HG03097 (cell line): ENCODE measurements at regions not wholly inside any gene's neighbourhood (a gene's known extent, or its start where the extent isn't known, plus 50 kb on each side); places are given as distances from the start of the nearest gene placed in this dataset.

Source experiments
- ATAC-seq: cut with Tn5 transposase; IDR thresholded peaks from one replicate; pipeline ENCODE4 v1.9.1; 2021; ENCODE audit not compliant: unreplicated experiment, low FRiP score

DNA sequence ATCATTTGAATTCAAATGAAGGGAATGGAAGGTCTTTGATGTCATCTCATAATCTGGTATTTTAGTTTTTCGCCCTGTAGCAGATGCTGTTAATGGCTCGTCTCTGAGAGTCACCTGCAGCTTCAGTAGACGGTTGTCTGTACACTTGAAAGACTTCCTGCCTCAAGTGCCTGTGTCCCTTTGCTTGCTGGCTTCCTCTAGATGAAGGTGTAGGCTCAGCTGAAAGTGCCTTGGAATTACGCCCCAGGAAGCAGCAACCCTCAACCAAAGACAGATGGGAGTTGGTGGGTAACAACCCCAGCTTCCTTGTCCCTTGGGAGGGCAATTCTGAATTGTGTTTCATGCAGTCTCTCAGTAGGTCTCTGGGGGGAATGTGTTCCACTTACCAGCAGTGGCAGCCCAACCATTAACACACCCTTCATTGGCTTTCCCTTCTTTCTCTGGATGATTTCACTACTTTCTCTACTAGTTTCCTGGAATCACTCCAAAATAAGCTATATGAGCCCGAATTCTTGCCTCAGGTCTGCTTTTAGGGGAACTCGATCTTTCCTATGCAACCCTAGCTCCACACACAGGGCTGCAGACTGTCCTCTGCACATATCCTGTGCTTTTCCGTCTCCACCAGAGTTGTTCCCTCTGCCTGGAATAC, 395.6 kb downstream of the DMAC1 start:
- no peak for ATAC-seq

DNA sequence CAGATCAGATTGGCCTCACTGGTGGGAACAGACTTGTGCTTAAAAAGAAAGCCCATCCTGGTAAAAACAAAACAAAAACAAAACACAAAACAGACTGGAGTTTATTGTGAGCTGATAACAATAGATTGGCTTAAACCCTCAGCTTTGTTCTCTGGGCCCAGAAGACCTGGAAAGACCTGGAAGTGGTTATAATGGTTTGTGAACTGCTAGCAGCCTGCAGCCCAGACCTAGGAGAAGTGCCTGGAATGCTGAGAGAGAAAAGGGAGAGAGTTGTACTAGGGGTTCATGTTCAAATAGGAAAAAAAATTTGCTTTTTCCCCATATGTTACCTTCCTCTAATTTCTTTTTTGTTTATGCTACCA, 396.6 kb downstream of the DMAC1 start:
- ATAC-seq = no peak

DNA sequence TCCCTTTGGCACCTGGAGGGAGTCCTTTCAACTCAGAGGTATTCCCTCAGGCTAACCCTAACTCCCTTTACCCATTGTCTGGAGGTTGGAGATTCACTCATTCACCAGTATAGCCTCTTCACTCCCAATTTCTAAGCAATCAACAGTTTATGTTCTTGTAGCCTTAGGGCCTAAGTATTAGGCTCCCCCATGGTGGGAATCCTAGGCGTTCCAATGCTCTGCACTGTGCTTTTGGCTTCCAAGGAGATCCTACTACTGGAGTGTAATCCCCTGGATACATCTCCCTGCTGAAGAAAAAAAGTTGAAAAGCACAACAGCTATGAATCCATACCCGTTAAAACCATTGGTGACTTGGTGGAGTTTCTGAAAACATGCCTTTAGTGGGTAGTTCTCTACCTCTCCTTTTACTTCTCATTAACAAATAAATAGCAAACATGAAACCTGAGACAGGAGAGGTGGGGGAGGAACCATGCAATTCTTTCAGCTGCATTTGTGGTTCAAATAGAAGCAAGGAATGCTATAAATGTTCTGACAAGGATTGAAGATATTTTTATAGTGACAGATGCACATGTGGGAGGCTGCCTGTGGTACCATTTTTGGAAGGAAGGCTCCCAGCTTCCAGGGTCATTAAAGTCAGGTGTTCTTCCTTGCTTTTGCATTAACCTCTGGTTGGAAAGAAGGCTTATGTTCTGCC, 397.1 kb downstream of the DMAC1 start:
- ATAC-seq = no peak

DNA sequence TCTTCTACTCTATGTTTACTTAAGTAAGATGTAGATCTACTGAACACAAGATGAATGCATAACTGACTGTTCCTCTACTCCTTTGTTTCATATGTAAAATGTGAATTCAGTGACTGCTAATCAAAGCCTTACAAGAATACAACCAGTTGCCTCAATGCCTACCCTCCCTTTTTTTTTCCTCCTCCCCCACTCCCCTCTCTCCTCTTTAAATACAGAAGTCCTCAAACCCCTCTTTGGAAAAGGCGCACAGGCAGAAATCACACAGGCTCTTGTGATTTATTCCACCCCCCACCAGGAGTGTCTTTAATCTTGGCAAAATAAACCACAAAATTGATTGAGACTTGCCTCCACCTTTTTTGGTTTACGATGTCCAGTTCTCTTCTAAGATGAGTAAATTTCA, 398.5 kb downstream of the DMAC1 start:
- ATAC-seq = no peak

DNA sequence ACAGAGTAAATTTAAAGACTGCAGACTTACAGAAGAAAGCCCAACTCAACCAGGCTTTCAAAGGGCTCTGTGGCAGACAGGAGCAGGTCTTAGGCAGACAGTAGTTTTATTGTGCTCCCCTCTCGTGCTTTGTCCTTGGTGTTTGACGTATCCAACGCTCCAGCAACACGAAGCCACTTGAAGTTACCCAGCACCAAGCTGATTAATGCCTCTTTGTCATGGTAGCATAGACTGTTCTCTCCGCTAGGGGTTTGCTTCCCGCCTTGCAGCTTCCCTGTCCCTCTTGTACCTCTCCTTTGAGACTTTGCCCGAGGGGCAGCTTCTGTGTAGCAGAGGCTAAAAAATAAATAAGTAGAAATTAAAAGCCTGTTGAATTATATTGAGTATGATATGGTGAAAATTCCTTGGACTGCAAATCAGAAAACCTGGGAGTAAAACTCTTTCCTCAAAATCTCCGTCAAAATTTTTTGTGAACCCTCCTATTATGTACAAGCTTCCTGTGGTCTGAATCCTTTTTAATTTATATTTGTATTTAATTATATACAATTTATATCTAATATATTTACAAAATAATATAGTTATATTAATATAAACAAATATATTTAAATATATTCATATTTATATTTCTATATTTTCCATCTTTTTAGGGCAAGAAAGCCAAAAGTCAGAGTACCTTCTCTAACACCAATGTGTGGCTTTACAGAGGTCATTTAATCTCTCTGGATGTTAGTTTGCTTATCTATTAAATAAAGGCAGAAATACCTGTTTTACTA, 405.4 kb downstream of the DMAC1 start:
- no peak for ATAC-seq

GRCh38 chr9:7392148-7392547, 407.4 kb downstream of the DMAC1 start:
- ATAC-seq = no peak

DNA sequence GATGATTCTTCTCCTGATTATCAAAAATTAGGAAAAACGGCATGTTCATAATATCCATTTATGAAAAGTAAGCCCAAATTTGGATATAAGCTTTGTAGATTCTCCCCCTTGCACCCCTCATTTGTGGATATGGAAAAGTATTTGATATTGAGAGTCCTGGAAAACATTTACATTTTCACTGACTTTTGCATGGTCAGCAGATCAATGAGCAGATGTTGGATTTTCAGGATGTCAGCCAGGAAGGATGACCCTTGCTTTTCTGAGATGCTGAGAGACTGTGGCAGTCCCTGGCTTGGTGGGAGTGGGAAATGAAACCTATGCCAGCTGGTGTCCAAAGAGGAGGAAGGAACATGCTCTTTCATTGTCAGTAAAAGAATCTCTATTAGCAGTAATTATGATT, 410.8 kb downstream of the DMAC1 start:
- ATAC-seq = no peak

DNA sequence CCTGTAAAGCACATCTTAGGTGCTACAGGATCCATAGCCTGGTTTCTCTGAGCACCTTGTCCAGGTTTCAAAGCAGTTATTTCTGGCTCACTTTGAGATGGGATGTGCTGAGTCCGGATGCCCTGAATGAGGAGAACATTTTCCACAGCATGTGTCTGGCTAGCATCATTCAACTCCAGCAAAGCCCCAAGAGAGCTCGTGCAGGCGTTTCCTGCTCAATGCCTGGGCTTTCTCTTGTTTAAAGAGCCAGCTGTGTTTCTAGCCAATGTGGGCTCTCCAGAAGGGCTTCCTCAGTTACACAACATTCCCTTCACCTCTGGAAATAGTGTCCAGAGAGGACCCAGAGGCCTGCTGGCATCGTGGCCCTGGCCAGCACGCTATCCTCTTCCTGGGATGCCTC, 411.7 kb downstream of the DMAC1 start:
- ATAC-seq = no peak

GRCh38 chr9:7382304-7382703, 417.3 kb downstream of the DMAC1 start:
- ATAC-seq = no peak

DNA sequence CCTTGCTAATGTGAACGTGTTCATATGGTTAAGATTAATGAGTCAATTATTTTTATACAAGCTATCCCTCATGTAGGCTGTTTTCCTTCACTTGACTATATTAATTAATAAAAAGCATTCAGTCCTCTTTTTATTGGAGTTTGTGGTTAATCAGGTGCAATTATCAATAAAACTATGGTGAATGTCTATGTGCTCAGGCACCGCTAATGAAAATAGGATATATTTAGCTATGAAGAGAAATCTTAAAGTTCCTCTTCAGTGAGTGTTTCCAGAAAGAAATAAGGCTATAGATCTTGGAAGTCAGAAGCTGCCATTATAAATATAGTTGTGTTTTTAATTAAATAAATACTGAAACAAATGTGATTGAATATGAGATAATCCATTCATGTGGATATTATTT, 422.1 kb downstream of the DMAC1 start:
- ATAC-seq = no peak

DNA sequence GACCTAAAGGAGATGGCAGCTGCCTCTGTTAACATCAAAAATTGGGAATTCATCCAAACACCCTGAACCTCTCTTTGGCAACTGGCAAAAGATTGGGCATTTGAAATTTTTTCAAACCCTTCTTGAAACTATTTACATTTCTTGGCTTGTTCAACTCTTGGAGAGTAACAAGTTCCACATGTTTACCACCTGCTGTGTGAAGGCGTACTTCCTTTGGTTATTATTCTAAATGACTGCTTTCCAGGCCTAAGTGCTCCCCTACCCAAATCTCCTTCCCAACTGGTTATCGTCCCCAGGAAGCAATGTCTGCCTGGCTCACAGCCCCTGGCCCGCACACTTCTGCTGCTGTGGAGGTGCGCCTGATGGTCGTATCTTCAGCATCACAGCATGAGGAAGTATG, 422.7 kb downstream of the DMAC1 start:
- ATAC-seq = no peak

GRCh38 chr9:7376213-7376612, 423.4 kb downstream of the DMAC1 start:
- ATAC-seq = no peak

- ATAC-seq = no peak
Measured at GRCh38 chr9:7375013-7375511, 424.5 kb downstream of the DMAC1 start.

DNA sequence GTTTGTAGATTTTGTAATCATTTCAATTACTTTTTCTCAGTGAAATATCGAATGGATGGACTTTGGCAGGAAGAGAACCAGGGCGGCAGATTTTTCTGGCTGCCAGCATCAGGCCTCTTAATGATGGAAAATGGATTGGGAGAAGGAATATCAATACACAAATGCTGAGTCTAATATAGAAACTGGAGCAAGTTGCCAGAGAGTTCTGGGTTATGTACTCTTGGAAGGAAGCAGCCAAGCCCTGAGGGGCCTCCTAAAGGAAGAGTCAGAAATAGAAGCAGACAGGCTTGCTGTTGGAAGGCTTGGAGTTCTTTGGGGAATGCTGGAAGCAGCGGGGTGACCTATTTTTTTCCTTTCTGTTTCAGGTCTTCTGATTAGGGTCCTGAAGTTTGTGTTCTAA, 428.6 kb downstream of the DMAC1 start:
- ATAC-seq = no peak

- no peak for ATAC-seq
Measured at GRCh38 chr9:7370381-7370780, 429.2 kb downstream of the DMAC1 start.

GRCh38 chr9:7369384-7369821, 430.2 kb downstream of the DMAC1 start:
- ATAC-seq = no peak

DNA sequence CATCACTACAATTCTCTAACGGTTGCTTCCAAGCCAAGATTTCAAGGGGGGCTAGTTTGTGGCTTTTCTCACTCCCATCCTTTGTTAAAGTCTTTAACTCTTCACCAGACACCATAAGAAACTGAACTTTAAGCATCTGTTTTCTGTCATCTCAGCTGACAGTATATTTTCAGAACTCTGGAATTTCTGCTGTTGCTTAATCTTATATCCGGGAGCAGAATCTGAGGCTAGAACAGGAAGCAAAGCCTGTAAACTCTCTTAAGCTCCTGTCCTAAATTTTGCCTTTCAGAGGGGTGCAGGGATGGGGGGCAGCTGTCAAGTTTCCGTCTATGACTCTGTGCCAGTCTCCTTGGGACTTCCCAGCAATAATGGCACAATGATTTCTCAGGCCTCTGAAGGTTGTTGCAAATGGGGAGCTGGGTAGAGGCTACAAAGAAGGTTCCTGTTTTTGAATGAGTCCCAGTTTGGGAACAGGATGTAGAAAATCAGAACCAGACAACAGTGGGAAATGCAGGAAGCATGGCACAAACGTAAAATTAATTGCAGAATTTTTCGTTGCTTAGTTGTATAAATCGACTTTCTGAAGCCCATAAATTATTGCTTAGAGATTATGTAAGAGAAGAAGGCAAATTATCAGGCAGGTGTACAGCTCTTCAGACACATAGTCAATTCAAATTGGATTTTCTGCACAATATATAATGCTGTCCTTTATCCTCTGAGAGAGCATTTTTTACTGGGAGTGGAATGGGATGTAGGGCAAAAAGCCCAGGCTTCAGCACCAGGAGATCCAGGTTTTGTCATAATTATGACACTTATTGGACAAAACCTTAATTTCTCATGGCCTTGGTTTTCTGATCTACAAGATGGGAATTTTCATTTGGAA, 430.9 kb downstream of the DMAC1 start:
- ATAC-seq = no peak

DNA sequence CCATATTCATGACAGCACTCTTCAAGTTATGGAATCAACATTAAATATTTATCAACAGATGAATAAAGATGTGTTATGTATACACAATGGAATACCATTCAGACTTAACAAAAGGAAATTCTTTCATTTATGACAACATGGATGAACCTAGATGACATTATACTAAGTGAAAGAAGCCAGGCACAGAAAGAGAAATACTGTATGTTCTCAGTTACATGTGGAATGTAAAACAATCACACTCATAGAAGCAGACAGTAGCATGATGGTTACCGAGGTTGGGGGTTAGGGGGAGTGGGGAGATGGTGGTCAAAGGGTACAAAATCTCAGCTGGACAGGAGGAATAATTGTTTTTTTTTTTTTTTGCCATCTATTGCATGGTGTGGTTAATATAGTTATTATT, 431.9 kb downstream of the DMAC1 start:
- ATAC-seq = no peak

GRCh38 chr9:7366121-7366520, 433.5 kb downstream of the DMAC1 start:
- no peak for ATAC-seq

DNA sequence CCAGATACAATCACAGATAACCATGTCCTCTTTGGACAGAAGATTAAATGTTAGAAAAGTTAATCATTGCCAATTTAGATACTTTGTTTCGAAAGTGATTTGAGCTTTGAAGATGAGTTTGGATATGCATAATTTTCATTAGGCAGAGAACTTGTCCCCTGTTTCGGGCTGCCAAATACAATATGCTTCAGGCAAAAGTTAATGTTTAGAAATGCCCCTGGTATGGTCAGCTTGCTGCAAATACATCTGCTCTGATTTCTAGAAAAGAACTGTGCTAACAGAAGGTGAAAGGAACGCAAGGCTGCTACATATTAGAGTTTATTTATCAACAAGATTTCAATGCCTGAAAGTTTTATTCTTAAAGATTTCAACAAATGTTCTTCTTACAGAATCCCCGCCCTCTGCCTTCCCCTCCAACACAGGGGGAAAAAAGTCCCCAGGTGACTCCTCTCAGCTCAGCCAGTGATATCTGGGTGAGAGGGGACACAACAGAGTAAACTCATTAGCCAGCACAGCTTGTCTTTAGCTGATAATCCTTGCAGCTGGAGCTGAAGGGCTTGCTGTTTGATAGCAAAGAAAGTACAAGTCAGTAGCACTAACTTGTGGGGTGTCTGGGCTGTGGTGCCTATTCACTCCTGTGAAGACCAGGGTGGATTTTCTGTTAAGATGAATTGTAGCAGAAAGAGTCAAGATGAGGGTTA, 435.7 kb downstream of the DMAC1 start:
- no peak for ATAC-seq
